Activated CD8-positive, alpha-beta T cell treated with anti-CD3 and anti-CD28 coated beads for 36 hours (primary cell): ENCODE measurements at regions not wholly inside any gene's neighbourhood (a gene's known extent, or its start where the extent isn't known, plus 50 kb on each side); places are given as distances from the start of the nearest gene placed in this dataset.

Source experiments
- ATAC-seq: fragments of 200-7000 bp; cut with Tn5 transposase; one replicate; pipeline ENCODE4 v1.10.0; 2021; ENCODE audit warnings: mild to moderate bottlenecking, moderate library complexity
- CTCF ChIA-PET: fragments of 350-600 bp; sonication (Branson Sonifier 250); formaldehyde crosslinking; loops from one replicate; lab custom pipeline; 2021; ENCODE audit warnings: antibody characterized with exemption; lab: Charles Lee
- POLR2A ChIA-PET: fragments of 350-600 bp; sonication (Branson Sonifier 250); formaldehyde crosslinking; loops from one replicate; lab custom pipeline; 2021; ENCODE audit warnings: antibody characterized with exemption; lab: Charles Lee
- DNase-seq: peaks from one replicate; pipeline ENCODE4 v3.0.0-alpha.2; 2020
- H3K27ac Mint-ChIP-seq: one replicate; pipeline ENCODE4 v1.8.0; 2021; ENCODE audit warnings: mild to moderate bottlenecking, mixed read lengths
- H3K27me3 Mint-ChIP-seq: one replicate; pipeline ENCODE4 v1.8.0; 2021; ENCODE audit warnings: mixed read lengths
- H3K36me3 Mint-ChIP-seq: one replicate; pipeline ENCODE4 v1.8.0; 2021; ENCODE audit warnings: low read depth, mixed read lengths
- H3K4me1 Mint-ChIP-seq: one replicate; pipeline ENCODE4 v1.8.0; 2021; ENCODE audit warnings: low read depth, mixed read lengths
- H3K4me3 Mint-ChIP-seq: one replicate; pipeline ENCODE4 v1.8.0; 2021; ENCODE audit warnings: mild to moderate bottlenecking, moderate library complexity, mixed read lengths
- H3K9me3 Mint-ChIP-seq: one replicate; pipeline ENCODE4 v1.8.0; 2021; ENCODE audit warnings: mixed read lengths
- CTCF ChIP-seq: fragments of 200-600 bp; IDR thresholded peaks from one replicate; pipeline ENCODE4 v1.8.0; 2022; ENCODE audit warnings: antibody characterized with exemption, mild to moderate bottlenecking
- intact Hi-C: fragments of 100-400 bp; cut with micrococcal nuclease; formaldehyde crosslinking; loops from one replicate; pipeline ENCODE4 v1.10.0; 2022

- no peak for TF ChIP-seq CTCF
- H3K36me3 Mint-ChIP-seq, result no peaks in the 10 kb centered on the region
- POLR2A ChIA-PET, result no interaction called here
- ATAC-seq, result no peak
- no peaks in the 10 kb centered on the region for H3K27me3 Mint-ChIP-seq
- DNase-seq, result no peak
- no peaks in the 10 kb centered on the region for H3K9me3 Mint-ChIP-seq
- H3K4me1 Mint-ChIP-seq, result no peaks in the 10 kb centered on the region
- H3K4me3 Mint-ChIP-seq, result no peak overlapping the region
- intact Hi-C loops, result no loop called here
- H3K27ac Mint-ChIP-seq, result no peak overlapping the region
- CTCF ChIA-PET, result no interaction called here
These were observed 675.1 kb downstream of the GRXCR1 start for GRCh38 chr4:43567644-43568043.

GRCh38 chr4:43586813-43587212, 694.3 kb downstream of the GRXCR1 start:
- Mint-ChIP-seq H3K36me3 (no peaks in the 10 kb centered on the region), H3K27me3 (no peaks in the 10 kb centered on the region), H3K9me3 (peaks cover 7% of the 10 kb centered on the region), H3K4me3 (no peak overlapping the region), H3K27ac (no peak overlapping the region), H3K4me1 (no peaks in the 10 kb centered on the region)
- ChIA-PET CTCF (interaction anchor here (0.6 kb wide), 1 partner anchor 8 kb away, joined by 3 read pairs; no protein-coding TSS in a partner anchor), POLR2A (no interaction called here)
- intact Hi-C loops, result no loop called here
- DNase-seq (no peak), ATAC-seq (no peak)
- no peak for TF ChIP-seq CTCF

- H3K4me3 Mint-ChIP-seq, result no peak overlapping the region
- POLR2A ChIA-PET, result no interaction called here
- no peak for TF ChIP-seq CTCF
- DNase-seq, result no peak
- no peaks in the 10 kb centered on the region for H3K4me1 Mint-ChIP-seq
- no peaks in the 10 kb centered on the region for H3K36me3 Mint-ChIP-seq
- intact Hi-C loops, result no loop called here
- no peak for ATAC-seq
- H3K27ac Mint-ChIP-seq, result no peak overlapping the region
- peaks cover 7% of the 10 kb centered on the region for H3K9me3 Mint-ChIP-seq
- no peaks in the 10 kb centered on the region for H3K27me3 Mint-ChIP-seq
- CTCF ChIA-PET, result no interaction called here
These were observed 695.2 kb downstream of the GRXCR1 start for GRCh38 chr4:43587758-43588157.

GRCh38 chr4:43607400-43607799, 714.9 kb downstream of the GRXCR1 start:
- Mint-ChIP-seq H3K36me3 (no peaks in the 10 kb centered on the region), H3K9me3 (peaks cover 10% of the 10 kb centered on the region), H3K27me3 (no peaks in the 10 kb centered on the region), H3K4me3 (no peak overlapping the region), H3K27ac (no peak overlapping the region), H3K4me1 (no peaks in the 10 kb centered on the region)
- ATAC-seq, result no peak
- TF ChIP-seq CTCF, result no peak
- POLR2A ChIA-PET, result no interaction called here
- CTCF ChIA-PET, result no interaction called here
- DNase-seq, result no peak
- intact Hi-C loops, result no loop called here

GRCh38 chr4:43607827-43608461, 715.4 kb downstream of the GRXCR1 start:
- ChIA-PET CTCF (no interaction called here), POLR2A (no interaction called here)
- no peak for ATAC-seq
- Mint-ChIP-seq H3K27me3 (no peaks in the 10 kb centered on the region), H3K4me1 (no peaks in the 10 kb centered on the region), H3K9me3 (peaks cover 10% of the 10 kb centered on the region), H3K27ac (no peak overlapping the region), H3K4me3 (no peak overlapping the region), H3K36me3 (no peaks in the 10 kb centered on the region)
- intact Hi-C loops, result no loop called here
- DNase-seq, result no peak
- TF ChIP-seq CTCF, result no peak
